Calu3 (cell line): ENCODE measurements at regions not wholly inside any gene's neighbourhood (a gene's known extent, or its start where the extent isn't known, plus 50 kb on each side); places are given as distances from the start of the nearest gene placed in this dataset.

Experiments
- BruUV-seq: library from RNA; stranded (reverse); fragments of 400-500 nt; replicated peaks from 2 replicates; lab custom pipeline; 2021; lab: Mats Ljungman, UMichigan
- CTCF ChIA-PET: fragments of 300-600 bp; sonication (Branson Sonifier 250); formaldehyde crosslinking; loops from one replicate; lab custom pipeline; 2022; ENCODE audit warnings: antibody characterized with exemption; lab: Charles Lee
- DNase-seq: peaks from one replicate; pipeline ENCODE4 v3.0.0; 2022
- H3K27ac Mint-ChIP-seq: one replicate; pipeline ENCODE4 v1.8.0; 2022; ENCODE audit warnings: mixed read lengths; ENCODE audit not compliant: unreplicated experiment
- H3K27me3 Mint-ChIP-seq: one replicate; pipeline ENCODE4 v1.8.0; 2022; ENCODE audit warnings: mixed read lengths; ENCODE audit not compliant: unreplicated experiment
- H3K36me3 Mint-ChIP-seq: one replicate; pipeline ENCODE4 v1.8.0; 2022; ENCODE audit warnings: mild to moderate bottlenecking, moderate library complexity, mixed read lengths; ENCODE audit not compliant: insufficient read depth, unreplicated experiment
- H3K4me1 Mint-ChIP-seq: one replicate; pipeline ENCODE4 v1.8.0; 2022; ENCODE audit warnings: mild to moderate bottlenecking, low read depth, mixed read lengths; ENCODE audit not compliant: unreplicated experiment
- H3K4me3 Mint-ChIP-seq: one replicate; pipeline ENCODE4 v1.8.0; 2022; ENCODE audit warnings: mild to moderate bottlenecking, low read depth, moderate library complexity, mixed read lengths; ENCODE audit not compliant: unreplicated experiment
- H3K9me3 Mint-ChIP-seq: one replicate; pipeline ENCODE4 v1.8.0; 2022; ENCODE audit warnings: low read depth, mixed read lengths; ENCODE audit not compliant: unreplicated experiment
- intact Hi-C: fragments of 100-400 bp; cut with micrococcal nuclease; formaldehyde crosslinking; loops from one replicate; pipeline ENCODE4 v1.10.0; 2022; ENCODE audit not compliant: unreplicated experiment
- TF ChIP-seq, protein P1 (sequence below): fragments of 200-600 bp; IDR thresholded peaks from one replicate; pipeline ENCODE4 v1.8.0; 2022; ENCODE audit warnings: antibody characterized with exemption; ENCODE audit not compliant: unreplicated experiment

DNA sequence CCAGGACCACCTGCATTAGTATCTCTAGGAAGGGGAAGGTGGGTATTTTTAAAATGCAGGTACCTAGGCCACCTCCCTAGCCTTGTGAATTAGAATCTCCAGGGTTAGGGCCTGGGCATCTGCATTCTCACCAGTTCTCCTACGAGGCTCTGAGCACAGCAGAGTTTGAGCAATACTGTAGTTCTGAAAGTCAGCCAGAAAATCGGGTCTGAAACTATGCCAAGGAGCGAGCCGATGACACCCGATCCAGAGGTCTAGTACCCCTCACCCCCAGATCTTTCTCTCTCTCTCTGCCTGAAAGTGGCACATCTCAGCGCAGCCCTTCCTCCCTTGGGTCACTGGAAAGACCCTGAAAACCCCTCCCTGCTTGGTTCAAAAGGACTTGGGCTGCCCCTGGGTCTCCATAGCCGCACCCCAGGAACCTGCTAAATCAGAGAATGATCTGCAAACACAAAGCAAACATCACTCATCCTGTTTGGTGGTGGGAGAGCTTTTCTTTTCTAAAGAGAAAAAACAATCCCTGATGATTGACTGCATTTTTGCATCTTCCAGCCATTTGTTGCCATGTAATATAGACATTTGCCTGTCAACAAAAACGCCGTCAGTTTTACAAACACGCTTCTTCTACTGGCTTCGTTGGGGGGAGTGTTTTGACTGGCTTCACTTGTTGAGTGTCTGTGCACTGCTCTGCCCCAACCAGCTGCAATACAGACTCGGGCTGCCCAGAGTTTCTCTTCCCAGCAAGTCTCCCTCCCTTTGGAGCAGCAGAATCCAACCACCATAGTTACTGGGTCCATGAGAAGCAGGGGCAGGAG lies 229.9 kb downstream of the MN1 start:
- Mint-ChIP-seq H3K27ac (no peak overlapping the region), H3K4me3 (no peak overlapping the region), H3K4me1 (no peaks in the 10 kb centered on the region), H3K27me3 (peaks cover 96% of the 10 kb centered on the region), H3K36me3 (no peaks in the 10 kb centered on the region), H3K9me3 (no peaks in the 10 kb centered on the region)
- TF ChIP-seq, protein P1, sequence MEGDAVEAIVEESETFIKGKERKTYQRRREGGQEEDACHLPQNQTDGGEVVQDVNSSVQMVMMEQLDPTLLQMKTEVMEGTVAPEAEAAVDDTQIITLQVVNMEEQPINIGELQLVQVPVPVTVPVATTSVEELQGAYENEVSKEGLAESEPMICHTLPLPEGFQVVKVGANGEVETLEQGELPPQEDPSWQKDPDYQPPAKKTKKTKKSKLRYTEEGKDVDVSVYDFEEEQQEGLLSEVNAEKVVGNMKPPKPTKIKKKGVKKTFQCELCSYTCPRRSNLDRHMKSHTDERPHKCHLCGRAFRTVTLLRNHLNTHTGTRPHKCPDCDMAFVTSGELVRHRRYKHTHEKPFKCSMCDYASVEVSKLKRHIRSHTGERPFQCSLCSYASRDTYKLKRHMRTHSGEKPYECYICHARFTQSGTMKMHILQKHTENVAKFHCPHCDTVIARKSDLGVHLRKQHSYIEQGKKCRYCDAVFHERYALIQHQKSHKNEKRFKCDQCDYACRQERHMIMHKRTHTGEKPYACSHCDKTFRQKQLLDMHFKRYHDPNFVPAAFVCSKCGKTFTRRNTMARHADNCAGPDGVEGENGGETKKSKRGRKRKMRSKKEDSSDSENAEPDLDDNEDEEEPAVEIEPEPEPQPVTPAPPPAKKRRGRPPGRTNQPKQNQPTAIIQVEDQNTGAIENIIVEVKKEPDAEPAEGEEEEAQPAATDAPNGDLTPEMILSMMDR = no peak
- DNase-seq = no peak
- intact Hi-C loops = no loop called here
- CTCF ChIA-PET = no interaction called here
- no TSS peak for BruUV-seq

DNA sequence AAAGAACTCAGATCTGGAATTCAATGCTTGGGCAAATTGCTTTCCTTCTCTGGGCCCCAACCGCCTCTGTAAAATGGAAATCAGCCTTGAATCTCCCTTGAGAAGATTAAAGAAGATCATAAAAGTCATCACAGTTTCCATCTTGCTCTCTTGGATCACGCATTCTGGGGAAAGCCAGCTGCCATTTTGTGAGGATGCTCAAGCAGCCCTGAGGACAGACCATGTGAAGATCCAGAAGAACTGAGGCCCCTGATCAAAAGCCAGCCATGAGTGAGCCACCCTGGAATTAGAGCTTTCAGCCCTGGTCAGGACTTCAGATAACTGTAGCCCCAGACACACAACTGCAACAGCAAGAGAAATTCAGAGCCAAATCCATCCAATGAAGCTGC lies 229.3 kb downstream of the MN1 start:
- no TSS peak for BruUV-seq
- Mint-ChIP-seq H3K27ac (no peak overlapping the region), H3K27me3 (peaks cover 90% of the 10 kb centered on the region), H3K4me1 (no peaks in the 10 kb centered on the region), H3K36me3 (no peaks in the 10 kb centered on the region), H3K9me3 (no peaks in the 10 kb centered on the region), H3K4me3 (no peak overlapping the region)
- CTCF ChIA-PET = no interaction called here
- no peak for DNase-seq
- TF ChIP-seq, protein P1 = no peak
- intact Hi-C loops = no loop called here

DNA sequence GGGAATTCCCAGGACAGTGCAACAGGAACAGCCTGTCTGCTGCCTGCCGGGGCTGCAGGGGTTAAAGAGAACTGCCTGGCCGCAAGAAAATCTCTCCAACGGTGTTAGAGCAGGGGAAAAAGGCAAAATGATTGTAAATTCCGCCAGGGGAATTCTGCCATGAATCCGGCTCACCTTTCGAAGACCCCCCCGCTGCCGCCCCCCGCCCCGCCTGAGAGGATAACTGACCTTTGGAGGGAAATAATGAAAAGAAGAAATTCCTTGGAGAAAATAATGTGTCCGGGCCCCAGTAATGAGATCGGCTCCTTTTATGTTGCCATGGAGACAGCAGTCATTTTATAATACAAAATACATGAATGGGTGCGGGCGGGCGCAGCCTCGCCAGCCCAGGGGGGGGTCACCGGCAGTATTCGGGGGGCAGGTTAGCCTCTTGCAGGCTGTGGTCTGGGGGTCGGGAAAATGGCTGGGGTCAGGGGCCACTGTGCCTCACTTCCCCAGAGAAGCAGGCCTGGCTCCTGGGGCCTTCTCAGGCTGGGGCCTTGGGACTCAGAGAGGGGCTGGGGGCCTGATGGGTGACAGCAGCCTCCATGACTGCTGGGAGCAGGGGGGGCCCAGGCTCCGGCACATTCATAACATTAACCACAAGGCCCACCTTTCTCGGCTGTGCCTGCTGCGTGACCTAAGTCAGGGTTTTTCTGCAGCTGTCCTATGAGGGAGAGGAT lies 228.1 kb downstream of the MN1 start:
- no peak overlapping the region for H3K27ac Mint-ChIP-seq
- no TSS peak for BruUV-seq
- H3K4me1 Mint-ChIP-seq = no peaks in the 10 kb centered on the region
- no peak for DNase-seq
- no peaks in the 10 kb centered on the region for H3K36me3 Mint-ChIP-seq
- TF ChIP-seq, protein P1 = no peak
- H3K9me3 Mint-ChIP-seq = no peaks in the 10 kb centered on the region
- H3K27me3 Mint-ChIP-seq = peaks cover 78% of the 10 kb centered on the region
- intact Hi-C loops = no loop called here
- CTCF ChIA-PET = interaction anchor here (0.7 kb wide), 2 partner anchors 463 to 844 kb away, joined by 3 to 4 read pairs; no protein-coding TSS in a partner anchor
- H3K4me3 Mint-ChIP-seq = no peak overlapping the region

DNA sequence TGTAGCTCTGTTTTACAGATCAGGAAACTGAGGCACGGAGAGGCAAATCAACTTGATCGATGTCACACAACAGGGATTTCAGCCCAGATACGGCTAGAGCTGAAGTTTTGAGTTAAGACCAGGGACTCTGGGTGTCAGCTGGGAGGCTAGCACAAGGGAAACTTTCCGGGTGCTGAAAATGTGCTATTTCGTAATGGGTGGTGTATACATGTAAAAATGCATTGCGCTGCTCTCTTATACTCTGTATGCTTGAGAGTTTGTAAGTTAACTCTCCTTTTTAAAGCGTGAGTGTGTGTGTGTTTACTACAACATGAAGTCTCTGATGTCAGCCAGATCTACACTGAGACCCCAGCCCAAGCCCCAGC lies 227.6 kb downstream of the MN1 start:
- Mint-ChIP-seq H3K9me3 (no peaks in the 10 kb centered on the region), H3K27me3 (peaks cover 78% of the 10 kb centered on the region), H3K4me3 (no peak overlapping the region), H3K27ac (no peak overlapping the region), H3K4me1 (no peaks in the 10 kb centered on the region), H3K36me3 (no peaks in the 10 kb centered on the region)
- no TSS peak for BruUV-seq
- CTCF ChIA-PET = interaction anchor here (0.7 kb wide), 2 partner anchors 464 to 845 kb away, joined by 3 to 4 read pairs; no protein-coding TSS in a partner anchor
- TF ChIP-seq, protein P1 = no peak
- DNase-seq = no peak
- intact Hi-C loops = no loop called here
